AG10803 (cell line): ENCODE measurements at regions not wholly inside any gene's neighbourhood (a gene's known extent, or its start where the extent isn't known, plus 50 kb on each side); places are given as distances from the start of the nearest gene placed in this dataset.

Source experiments
- DNase-seq: peaks from one replicate; pipeline ENCODE4 v3.0.0; 2010; ENCODE audit warnings: low read depth
- H3K4me3 ChIP-seq: 2 replicates; pipeline ENCODE4 v1.5.1; 2011; ENCODE audit warnings: mild to moderate bottlenecking, low read length, control low read depth
- CTCF ChIP-seq: conservative IDR thresholded peaks from 2 replicates; pipeline ENCODE4 v1.5.1; 2011; ENCODE audit warnings: mild to moderate bottlenecking, low read length, control low read depth, inconsistent platforms

- no peak overlapping the region for H3K4me3 ChIP-seq
- TF ChIP-seq CTCF: no peak
- DNase-seq: no peak
Measured at GRCh38 chr3:118480101-118480860, 554.4 kb downstream of the IGSF11 start.

GRCh38 chr3:118485693-118486092 is 549.0 kb downstream of the IGSF11 start:
- TF ChIP-seq CTCF: no peak
- DNase-seq: no peak
- H3K4me3 ChIP-seq: no peak overlapping the region

- no peak for DNase-seq
- TF ChIP-seq CTCF: no peak
- no peak overlapping the region for H3K4me3 ChIP-seq
Measured at GRCh38 chr3:118487734-118488133, 546.9 kb downstream of the IGSF11 start.

- no peak for DNase-seq
- TF ChIP-seq CTCF: no peak
- H3K4me3 ChIP-seq: no peak overlapping the region
Measured at GRCh38 chr3:118488732-118489131, 545.9 kb downstream of the IGSF11 start.

GRCh38 chr3:118495206-118495605 is 539.4 kb downstream of the IGSF11 start:
- no peak for TF ChIP-seq CTCF
- DNase-seq: no peak
- H3K4me3 ChIP-seq: no peak overlapping the region

GRCh38 chr3:118497274-118497673 is 537.4 kb downstream of the IGSF11 start:
- no peak for TF ChIP-seq CTCF
- DNase-seq: no peak
- H3K4me3 ChIP-seq: no peak overlapping the region

GRCh38 chr3:118501152-118501551 is 533.5 kb downstream of the IGSF11 start:
- no peak for DNase-seq
- no peak overlapping the region for H3K4me3 ChIP-seq

More at GRCh38 chr3:118501152-118501551, 533.5 kb downstream of the IGSF11 start:
- TF ChIP-seq CTCF: no peak
